ENCODE measurements at regions not wholly inside any gene's neighbourhood (a gene's known extent, or its start where the extent isn't known, plus 50 kb on each side); places are given as distances from the start of the nearest gene placed in this dataset.
"Not testable (repeated sequence)": the region's sequence is repeated elsewhere in the genome, so short reads cannot be mapped to it uniquely, and the experiment has no call there.

GRCh38 chr1:194857413-194857812, 1671.0 kb upstream of the B3GALT2 start:
- DNase-seq (ENCODE audit: low read depth in 1 of 2, low spot score in 1 of 2) = no peak

GRCh38 chr1:194848846-194849245, 1662.4 kb upstream of the B3GALT2 start:
- DNase-seq (ENCODE audit: low read depth in 1 of 2, low spot score in 1 of 2) = no peak

- no peak for DNase-seq (ENCODE audit: low read depth in 1 of 2, low spot score in 1 of 2)
Observed at GRCh38 chr1:194846488-194846887, 1660.1 kb upstream of the B3GALT2 start.

- no peak for DNase-seq (ENCODE audit: low read depth in 1 of 2, low spot score in 1 of 2)
Observed at GRCh38 chr1:194843077-194843476, 1656.7 kb upstream of the B3GALT2 start.

- no peak for DNase-seq (ENCODE audit: low read depth in 1 of 2, low spot score in 1 of 2)
Observed at GRCh38 chr1:194833111-194833510, 1646.7 kb upstream of the B3GALT2 start.

- not testable (repeated sequence) for DNase-seq (ENCODE audit: low read depth in 1 of 2, low spot score in 1 of 2)
Observed at GRCh38 chr1:194831595-194831994, 1645.2 kb upstream of the B3GALT2 start.

- no peak for DNase-seq (ENCODE audit: low read depth in 1 of 2, low spot score in 1 of 2)
Observed at GRCh38 chr1:194830387-194830786, 1644.0 kb upstream of the B3GALT2 start.

GRCh38 chr1:194829492-194829891, 1643.1 kb upstream of the B3GALT2 start:
- DNase-seq (ENCODE audit: low read depth in 1 of 2, low spot score in 1 of 2) = no peak

GRCh38 chr1:194825382-194825781, 1639.0 kb upstream of the B3GALT2 start:
- DNase-seq (ENCODE audit: low read depth in 1 of 2, low spot score in 1 of 2) = no peak

- DNase-seq (ENCODE audit: low read depth in 1 of 2, low spot score in 1 of 2) = no peak
Observed at GRCh38 chr1:194821091-194821490, 1634.7 kb upstream of the B3GALT2 start.

- DNase-seq (ENCODE audit: low read depth in 1 of 2, low spot score in 1 of 2) = no peak
Observed at GRCh38 chr1:194818674-194819073, 1632.3 kb upstream of the B3GALT2 start.

- DNase-seq (ENCODE audit: low read depth in 1 of 2, low spot score in 1 of 2) = no peak
Observed at GRCh38 chr1:194816859-194817258, 1630.4 kb upstream of the B3GALT2 start.

- no peak for DNase-seq (ENCODE audit: low read depth in 1 of 2, low spot score in 1 of 2)
Observed at GRCh38 chr1:194813096-194813495, 1626.7 kb upstream of the B3GALT2 start.

GRCh38 chr1:194809665-194810064, 1623.3 kb upstream of the B3GALT2 start:
- no peak for DNase-seq (ENCODE audit: low read depth in 1 of 2, low spot score in 1 of 2)

- DNase-seq (ENCODE audit: low read depth in 1 of 2, low spot score in 1 of 2) = no peak
Observed at GRCh38 chr1:194809215-194809614, 1622.8 kb upstream of the B3GALT2 start.

- DNase-seq (ENCODE audit: low read depth in 1 of 2, low spot score in 1 of 2) = no peak
Observed at GRCh38 chr1:194807530-194808220, 1621.3 kb upstream of the B3GALT2 start.

- DNase-seq (ENCODE audit: low read depth in 1 of 2, low spot score in 1 of 2) = no peak
Observed at GRCh38 chr1:194802572-194802971, 1616.2 kb upstream of the B3GALT2 start.

- DNase-seq (ENCODE audit: low read depth in 1 of 2, low spot score in 1 of 2) = no peak
Observed at GRCh38 chr1:194795917-194796593, 1609.6 kb upstream of the B3GALT2 start.

GRCh38 chr1:194787001-194787400, 1600.6 kb upstream of the B3GALT2 start:
- DNase-seq (ENCODE audit: low read depth in 1 of 2, low spot score in 1 of 2) = no peak

- DNase-seq (ENCODE audit: low read depth in 1 of 2, low spot score in 1 of 2) = no peak
Observed at GRCh38 chr1:194786027-194786426, 1599.6 kb upstream of the B3GALT2 start.

GRCh38 chr1:194776657-194777056, 1590.2 kb upstream of the B3GALT2 start:
- DNase-seq (ENCODE audit: low read depth in 1 of 2, low spot score in 1 of 2) = no peak

- DNase-seq (ENCODE audit: low read depth in 1 of 2, low spot score in 1 of 2) = no peak
Observed at GRCh38 chr1:194774535-194774934, 1588.1 kb upstream of the B3GALT2 start.
